ENCODE measurements at regions not wholly inside any gene's neighbourhood (a gene's known extent, or its start where the extent isn't known, plus 50 kb on each side); places are given as distances from the start of the nearest gene placed in this dataset.

DNA sequence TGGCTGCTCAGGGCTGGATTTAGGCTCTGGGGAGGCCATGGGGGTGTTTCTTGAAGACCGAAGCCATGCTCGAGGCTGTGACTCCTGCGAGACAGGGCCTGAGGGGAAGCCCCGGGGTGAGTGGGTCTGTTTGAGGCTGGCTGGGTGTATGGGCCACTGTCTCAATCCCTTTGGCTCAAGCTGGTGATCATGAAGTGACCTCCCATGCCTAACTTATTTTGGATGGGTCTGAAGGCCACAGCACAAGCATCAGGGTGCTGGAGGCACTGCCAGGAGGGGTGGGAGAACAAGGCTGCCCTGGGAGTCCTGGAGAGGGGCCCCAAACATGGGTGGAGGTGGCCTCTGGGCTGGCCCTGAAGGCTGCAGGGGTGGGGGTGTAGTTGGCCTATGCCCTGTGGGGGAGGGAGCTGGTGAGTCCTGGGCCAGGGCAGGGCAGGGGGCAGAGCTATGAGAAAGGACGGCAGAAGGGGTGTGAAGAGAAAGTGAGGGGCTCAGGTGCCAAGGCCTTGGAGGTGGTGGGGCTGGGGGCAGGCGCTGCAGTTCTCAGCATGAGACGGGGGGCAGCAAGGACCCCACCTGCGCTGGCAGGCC lies 100.9 kb downstream of the KIF26A start:
- TF ChIP-seq CTCF (IDR thresholded peaks at IDR 0.05) (no peak), POLR2A (IDR thresholded peaks at IDR 0.05) (no peak)

Data from breast epithelium (tissue), 3 donors.